ENCODE measurements at regions not wholly inside any gene's neighbourhood (a gene's known extent, or its start where the extent isn't known, plus 50 kb on each side); places are given as distances from the start of the nearest gene placed in this dataset.

GRCh38 chr5:39661026-39661779 lies 236.4 kb upstream of the DAB2 start:
- TF ChIP-seq POLR2A (IDR thresholded peaks at IDR 0.05) = no peak
- no peak for TF ChIP-seq CTCF (IDR thresholded peaks at IDR 0.05)
- no peak for TF ChIP-seq EP300 (IDR thresholded peaks at IDR 0.05)
- no peak for TF ChIP-seq POLR2AphosphoS5 (IDR thresholded peaks at IDR 0.05)
